HCT116 (cell line): ENCODE measurements at regions not wholly inside any gene's neighbourhood (a gene's known extent, or its start where the extent isn't known, plus 50 kb on each side); places are given as distances from the start of the nearest gene placed in this dataset.

Experiments
- ATAC-seq: fragments of 200-7000 bp; cut with Tn5 transposase; 2 replicates; pipeline ENCODE4 v1.9.1; 2020; ENCODE audit warnings: mild to moderate bottlenecking, moderate library complexity
- BruUV-seq: library from RNA; stranded (reverse); fragments of 400-500 nt; replicated peaks from 2 replicates; lab custom pipeline; 2021; lab: Mats Ljungman, UMichigan
- CTCF ChIA-PET: fragments of 300-600 bp; sonication (Branson Sonifier 250); formaldehyde crosslinking; loops from one replicate; lab custom pipeline; 2021; ENCODE audit warnings: antibody characterized with exemption; lab: Charles Lee
- POLR2A ChIA-PET: fragments of 300-600, 350-600 bp; sonication (Branson Sonifier 250); formaldehyde crosslinking; loops from one replicate; lab custom pipeline; 2021; ENCODE audit warnings: antibody characterized with exemption; lab: Charles Lee
- RAD21 ChIA-PET, 2 experiments: fragments of 300-600 bp; sonication (Branson Sonifier 250); formaldehyde crosslinking; loops; one replicate each; lab custom pipeline; 2023; ENCODE audit warnings: low total read pairs in 2 of 2; ENCODE audit not compliant: uncharacterized antibody in 2 of 2, unreplicated experiment in 2 of 2, low non-redundant PET in 1 of 2; lab: Charles Lee
- DNase-seq: peaks from one replicate; pipeline ENCODE4 v3.0.0-alpha.2; 2010; ENCODE audit warnings: low read depth, low spot score
- H2AFZ ChIP-seq: fragments of 200-600 bp; shearing (Covaris generic), sonication (generic); 2 replicates; pipeline ENCODE4 v1.6.1; 2017; ENCODE audit warnings: low read depth, mixed run types, mixed read lengths, antibody characterized with exemption, low read length; ENCODE audit not compliant: poor library complexity, severe bottlenecking
- H3K27ac ChIP-seq: 2 replicates; pipeline ENCODE4 v1.5.1; 2012; ENCODE audit warnings: low read depth, low read length
- H3K27me3 ChIP-seq: fragments of 200-600 bp; sonication (generic); 2 replicates; pipeline ENCODE4 v1.6.1; 2016; ENCODE audit warnings: mixed run types, low read length, mixed read lengths; ENCODE audit not compliant: insufficient read depth
- H3K36me3 ChIP-seq, 2 experiments: fragments of 200-500 bp in 1 of 2; fragments of 200-600 bp in 1 of 2; sonication (Bioruptor generic) in 1 of 2; sonication (generic) in 1 of 2; 2 replicates each; pipeline versions ENCODE4 v1.5.1 to v1.6.1; 2014 to 2016; ENCODE audit warnings: low read length in 2 of 2, inconsistent platforms in 1 of 2, mixed read lengths in 1 of 2, mixed run types in 1 of 2; ENCODE audit not compliant: insufficient read depth in 2 of 2, control insufficient read depth in 1 of 2
- H3K4me1 ChIP-seq, 2 experiments: fragments of 200-600 bp in 1 of 2; sonication (generic) in 1 of 2; 2 replicates each; pipeline versions ENCODE4 v1.5.1 to v1.6.1; 2012 to 2017; ENCODE audit warnings: low read length in 2 of 2, inconsistent platforms in 1 of 2, mild to moderate bottlenecking in 1 of 2, mixed read lengths in 1 of 2, mixed run types in 1 of 2, moderate library complexity in 1 of 2; ENCODE audit not compliant: insufficient read depth in 2 of 2, control insufficient read depth in 1 of 2
- H3K4me2 ChIP-seq: fragments of 200-600 bp; sonication (generic); 2 replicates; pipeline ENCODE4 v1.6.1; 2017; ENCODE audit warnings: mixed run types, low read length, mixed read lengths
- H3K4me3 ChIP-seq, 2 experiments: fragments of 200-600 bp in 1 of 2; sonication (generic) in 1 of 2; replicated peaks in 1 of 2; 2 replicates each; pipeline ENCODE4 v1.5.1; 2011 to 2016; ENCODE audit warnings: low read length in 2 of 2, control low read depth in 1 of 2, low read depth in 1 of 2, mild to moderate bottlenecking in 1 of 2, mixed read lengths in 1 of 2, mixed run types in 1 of 2
- H3K79me2 ChIP-seq: fragments of 200-600 bp; sonication (generic); 2 replicates; pipeline ENCODE4 v1.6.1; 2017; ENCODE audit warnings: mild to moderate bottlenecking, mixed run types, low read length, moderate library complexity, mixed read lengths; ENCODE audit not compliant: insufficient read depth
- H3K9ac ChIP-seq: fragments of 200-600 bp; sonication (generic); 2 replicates; pipeline ENCODE4 v1.6.1; 2016; ENCODE audit warnings: low read length, mixed read lengths
- H3K9me2 ChIP-seq: fragments of 200-600 bp; sonication (generic), shearing (Covaris generic); 2 replicates; pipeline ENCODE4 v1.6.1; 2017; ENCODE audit warnings: mixed run types, mild to moderate bottlenecking, moderate library complexity; ENCODE audit not compliant: insufficient read depth
- H3K9me3 ChIP-seq, 2 experiments: fragments of 200-500 bp in 1 of 2; fragments of 200-600 bp in 1 of 2; sonication (Bioruptor generic) in 1 of 2; sonication (generic) in 1 of 2; 2 replicates each; pipeline ENCODE4 v1.6.1; 2014 to 2017; ENCODE audit warnings: low read length in 2 of 2, mixed read lengths in 2 of 2, inconsistent platforms in 1 of 2, low read depth in 1 of 2, mild to moderate bottlenecking in 1 of 2, mixed run types in 1 of 2, moderate library complexity in 1 of 2; ENCODE audit not compliant: control insufficient read depth in 1 of 2, insufficient read depth in 1 of 2
- H4K20me1 ChIP-seq: fragments of 200-600 bp; sonication (generic), shearing (Covaris generic); 2 replicates; pipeline ENCODE4 v1.6.1; 2017; ENCODE audit warnings: mixed run types, mild to moderate bottlenecking, moderate library complexity; ENCODE audit not compliant: insufficient read depth
- CBX3 ChIP-seq: IDR thresholded peaks from 2 replicates; pipeline ENCODE4 v1.6.1; 2012; ENCODE audit warnings: low read depth
- EGR1 ChIP-seq: IDR thresholded peaks from 2 replicates; pipeline ENCODE4 v1.6.1; 2012; ENCODE audit warnings: low read depth
- ELF1 ChIP-seq: IDR thresholded peaks from 2 replicates; pipeline ENCODE4 v1.6.1; 2012; ENCODE audit warnings: low read depth, borderline replicate concordance
- EZH2 ChIP-seq: fragments of 200-600 bp; sonication (generic); IDR thresholded peaks from 2 replicates; pipeline ENCODE4 v1.6.1; 2017; ENCODE audit warnings: antibody characterized with exemption, mixed run types
- POLR2A ChIP-seq: IDR thresholded peaks from 2 replicates; pipeline ENCODE4 v1.7.0; 2011; ENCODE audit warnings: borderline replicate concordance; ENCODE audit not compliant: insufficient read depth, insufficient read length; ENCODE audit errors: extremely low read depth
- POLR2AphosphoS5 ChIP-seq: IDR thresholded peaks from 2 replicates; pipeline ENCODE4 v1.6.1; 2011; ENCODE audit warnings: mild to moderate bottlenecking, low read depth, low read length, moderate library complexity
- TCF7L2 ChIP-seq: IDR thresholded peaks from 2 replicates; pipeline ENCODE4 v1.7.0; 2011; ENCODE audit warnings: borderline replicate concordance, inconsistent platforms; ENCODE audit not compliant: insufficient read depth, insufficient read length; ENCODE audit errors: extremely low read depth
- YY1 ChIP-seq: IDR thresholded peaks from 2 replicates; pipeline ENCODE4 v1.6.1; 2011; ENCODE audit warnings: low read length, low read depth, moderate library complexity, mild to moderate bottlenecking; ENCODE audit not compliant: insufficient replicate concordance; ENCODE audit errors: extremely low read depth
- ZFX ChIP-seq: fragments of 450-650 bp; IDR thresholded peaks from 2 replicates; pipeline ENCODE4 v1.6.1; 2017
- intact Hi-C: fragments of 100-400 bp; cut with micrococcal nuclease; formaldehyde crosslinking; loops from 2 replicates; pipeline ENCODE4 v1.10.0; 2022
- TF ChIP-seq, protein P1 (sequence below): IDR thresholded peaks from 2 replicates; pipeline ENCODE4 v1.6.1; 2011; ENCODE audit warnings: mild to moderate bottlenecking, low read length, moderate library complexity; ENCODE audit not compliant: insufficient replicate concordance; ENCODE audit errors: extremely low read depth
- TF ChIP-seq, protein P2 (sequence below): IDR thresholded peaks from 2 replicates; pipeline ENCODE4 v1.6.1; 2012; ENCODE audit warnings: low read depth
- TF ChIP-seq, protein P3 (sequence below), 3 experiments: fragments of 200-600 bp in 1 of 3; sonication (generic) in 1 of 3; IDR thresholded peaks in 2 of 3; conservative IDR thresholded peaks in 1 of 3; 2 replicates each; pipeline ENCODE4 v1.5.1; 2012 to 2017; ENCODE audit warnings: low read depth in 2 of 3, low read length in 2 of 3, antibody characterized with exemption in 1 of 3, borderline replicate concordance in 1 of 3, control low read depth in 1 of 3, mild to moderate bottlenecking in 1 of 3, mixed read lengths in 1 of 3, mixed run types in 1 of 3, moderate library complexity in 1 of 3; ENCODE audit not compliant: insufficient read depth in 1 of 3
- TF ChIP-seq, protein P4 (sequence below): IDR thresholded peaks from 2 replicates; pipeline ENCODE4 v1.6.1; 2012

DNA sequence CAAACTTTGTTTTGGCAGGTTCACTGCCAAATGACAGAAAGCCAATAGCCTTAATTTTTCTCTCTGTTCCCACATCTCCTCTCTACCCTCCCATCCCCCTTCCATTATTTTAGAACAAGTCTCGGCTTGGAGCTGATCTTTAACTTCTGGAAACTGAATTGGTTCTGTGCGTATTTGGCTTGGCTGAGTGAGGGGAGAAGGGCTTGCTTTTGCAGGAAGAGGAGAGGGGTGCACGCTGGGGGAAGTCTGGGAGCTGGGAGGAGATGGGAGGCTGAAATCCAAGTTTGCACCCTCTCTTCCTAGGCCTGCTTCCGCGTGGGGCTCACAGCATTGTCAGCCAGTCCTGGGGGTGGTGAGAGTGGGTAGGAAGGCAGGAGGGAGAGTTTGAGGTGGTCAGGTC, 176.1 kb upstream of the SPRED2 start:
- POLR2A ChIA-PET = no interaction called here
- Histone ChIP-seq H3K9me2 (no peaks in the 10 kb centered on the region), H3K4me1 (peaks cover 5 to 11% of the 10 kb centered on the region in 2 experiments; a peak in 3 of 4 replicates), H4K20me1 (no peaks in the 10 kb centered on the region), H3K9ac (no peak overlapping the region), H2AFZ (no peak overlapping the region), H3K9me3 (no peaks in the 10 kb centered on the region), H3K27me3 (no peaks in the 10 kb centered on the region), H3K79me2 (no peaks in the 10 kb centered on the region), H3K27ac (no peak overlapping the region), H3K36me3 (no peaks in the 10 kb centered on the region), H3K4me3 (no peak overlapping the region), H3K4me2 (no peak overlapping the region)
- BruUV-seq = no TSS peak
- no peak for ATAC-seq
- RAD21 ChIA-PET = no interaction called here
- TF ChIP-seq, protein P1, sequence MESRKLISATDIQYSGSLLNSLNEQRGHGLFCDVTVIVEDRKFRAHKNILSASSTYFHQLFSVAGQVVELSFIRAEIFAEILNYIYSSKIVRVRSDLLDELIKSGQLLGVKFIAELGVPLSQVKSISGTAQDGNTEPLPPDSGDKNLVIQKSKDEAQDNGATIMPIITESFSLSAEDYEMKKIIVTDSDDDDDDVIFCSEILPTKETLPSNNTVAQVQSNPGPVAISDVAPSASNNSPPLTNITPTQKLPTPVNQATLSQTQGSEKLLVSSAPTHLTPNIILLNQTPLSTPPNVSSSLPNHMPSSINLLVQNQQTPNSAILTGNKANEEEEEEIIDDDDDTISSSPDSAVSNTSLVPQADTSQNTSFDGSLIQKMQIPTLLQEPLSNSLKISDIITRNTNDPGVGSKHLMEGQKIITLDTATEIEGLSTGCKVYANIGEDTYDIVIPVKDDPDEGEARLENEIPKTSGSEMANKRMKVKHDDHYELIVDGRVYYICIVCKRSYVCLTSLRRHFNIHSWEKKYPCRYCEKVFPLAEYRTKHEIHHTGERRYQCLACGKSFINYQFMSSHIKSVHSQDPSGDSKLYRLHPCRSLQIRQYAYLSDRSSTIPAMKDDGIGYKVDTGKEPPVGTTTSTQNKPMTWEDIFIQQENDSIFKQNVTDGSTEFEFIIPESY = no peak
- TF ChIP-seq, protein P2, sequence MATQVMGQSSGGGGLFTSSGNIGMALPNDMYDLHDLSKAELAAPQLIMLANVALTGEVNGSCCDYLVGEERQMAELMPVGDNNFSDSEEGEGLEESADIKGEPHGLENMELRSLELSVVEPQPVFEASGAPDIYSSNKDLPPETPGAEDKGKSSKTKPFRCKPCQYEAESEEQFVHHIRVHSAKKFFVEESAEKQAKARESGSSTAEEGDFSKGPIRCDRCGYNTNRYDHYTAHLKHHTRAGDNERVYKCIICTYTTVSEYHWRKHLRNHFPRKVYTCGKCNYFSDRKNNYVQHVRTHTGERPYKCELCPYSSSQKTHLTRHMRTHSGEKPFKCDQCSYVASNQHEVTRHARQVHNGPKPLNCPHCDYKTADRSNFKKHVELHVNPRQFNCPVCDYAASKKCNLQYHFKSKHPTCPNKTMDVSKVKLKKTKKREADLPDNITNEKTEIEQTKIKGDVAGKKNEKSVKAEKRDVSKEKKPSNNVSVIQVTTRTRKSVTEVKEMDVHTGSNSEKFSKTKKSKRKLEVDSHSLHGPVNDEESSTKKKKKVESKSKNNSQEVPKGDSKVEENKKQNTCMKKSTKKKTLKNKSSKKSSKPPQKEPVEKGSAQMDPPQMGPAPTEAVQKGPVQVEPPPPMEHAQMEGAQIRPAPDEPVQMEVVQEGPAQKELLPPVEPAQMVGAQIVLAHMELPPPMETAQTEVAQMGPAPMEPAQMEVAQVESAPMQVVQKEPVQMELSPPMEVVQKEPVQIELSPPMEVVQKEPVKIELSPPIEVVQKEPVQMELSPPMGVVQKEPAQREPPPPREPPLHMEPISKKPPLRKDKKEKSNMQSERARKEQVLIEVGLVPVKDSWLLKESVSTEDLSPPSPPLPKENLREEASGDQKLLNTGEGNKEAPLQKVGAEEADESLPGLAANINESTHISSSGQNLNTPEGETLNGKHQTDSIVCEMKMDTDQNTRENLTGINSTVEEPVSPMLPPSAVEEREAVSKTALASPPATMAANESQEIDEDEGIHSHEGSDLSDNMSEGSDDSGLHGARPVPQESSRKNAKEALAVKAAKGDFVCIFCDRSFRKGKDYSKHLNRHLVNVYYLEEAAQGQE = no peak
- TF ChIP-seq ELF1 (no peak), EZH2 (no peak), POLR2A (no peak), CBX3 (no peak), TCF7L2 (no peak), POLR2AphosphoS5 (no peak), ZFX (no peak), EGR1 (no peak), YY1 (no peak)
- TF ChIP-seq, protein P3, sequence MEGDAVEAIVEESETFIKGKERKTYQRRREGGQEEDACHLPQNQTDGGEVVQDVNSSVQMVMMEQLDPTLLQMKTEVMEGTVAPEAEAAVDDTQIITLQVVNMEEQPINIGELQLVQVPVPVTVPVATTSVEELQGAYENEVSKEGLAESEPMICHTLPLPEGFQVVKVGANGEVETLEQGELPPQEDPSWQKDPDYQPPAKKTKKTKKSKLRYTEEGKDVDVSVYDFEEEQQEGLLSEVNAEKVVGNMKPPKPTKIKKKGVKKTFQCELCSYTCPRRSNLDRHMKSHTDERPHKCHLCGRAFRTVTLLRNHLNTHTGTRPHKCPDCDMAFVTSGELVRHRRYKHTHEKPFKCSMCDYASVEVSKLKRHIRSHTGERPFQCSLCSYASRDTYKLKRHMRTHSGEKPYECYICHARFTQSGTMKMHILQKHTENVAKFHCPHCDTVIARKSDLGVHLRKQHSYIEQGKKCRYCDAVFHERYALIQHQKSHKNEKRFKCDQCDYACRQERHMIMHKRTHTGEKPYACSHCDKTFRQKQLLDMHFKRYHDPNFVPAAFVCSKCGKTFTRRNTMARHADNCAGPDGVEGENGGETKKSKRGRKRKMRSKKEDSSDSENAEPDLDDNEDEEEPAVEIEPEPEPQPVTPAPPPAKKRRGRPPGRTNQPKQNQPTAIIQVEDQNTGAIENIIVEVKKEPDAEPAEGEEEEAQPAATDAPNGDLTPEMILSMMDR (IDR thresholded peaks at IDR 0.05 in 2 of 3, conservative IDR thresholded peaks at IDR 0.05 in 1 of 3; ENCODE audit: borderline replicate concordance in 1 of 3, insufficient read depth in 1 of 3, low read depth in 2 of 3, low read length in 2 of 3) = no peak
- TF ChIP-seq, protein P4, sequence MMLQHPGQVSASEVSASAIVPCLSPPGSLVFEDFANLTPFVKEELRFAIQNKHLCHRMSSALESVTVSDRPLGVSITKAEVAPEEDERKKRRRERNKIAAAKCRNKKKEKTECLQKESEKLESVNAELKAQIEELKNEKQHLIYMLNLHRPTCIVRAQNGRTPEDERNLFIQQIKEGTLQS = no peak
- intact Hi-C loops = no loop called here
- no peak for DNase-seq
- CTCF ChIA-PET = no interaction called here
